Hematopoietic multipotent progenitor cell treated with erythropoietin and hydrocortisone succinate and interleukin-3 and kit ligand, for 8 days (in vitro differentiated cells): ENCODE measurements at regions not wholly inside any gene's neighbourhood (a gene's known extent, or its start where the extent isn't known, plus 50 kb on each side); places are given as distances from the start of the nearest gene placed in this dataset.

Source experiments
- DNase-seq: peaks from one replicate; pipeline ENCODE4 v3.0.0-alpha.2; 2015

GRCh38 chrY:19140285-19140920 is 366.9 kb upstream of the HSFY2 start:
- no peak for DNase-seq

- no peak for DNase-seq
Observed at GRCh38 chrY:19134426-19134825, 360.9 kb upstream of the HSFY2 start.

- no peak for DNase-seq
Observed at GRCh38 chrY:19130569-19131358, 357.2 kb upstream of the HSFY2 start.

GRCh38 chrY:19126889-19127288 is 353.4 kb upstream of the HSFY2 start:
- no peak for DNase-seq

- no peak for DNase-seq
Observed at GRCh38 chrY:19124609-19125008, 351.1 kb upstream of the HSFY2 start.

- DNase-seq = no peak
Observed at GRCh38 chrY:19122450-19122849, 348.9 kb upstream of the HSFY2 start.

- no peak for DNase-seq
Observed at GRCh38 chrY:19098349-19098748, 324.8 kb upstream of the HSFY2 start.

- DNase-seq = no peak
Observed at GRCh38 chrY:19095460-19095859, 321.9 kb upstream of the HSFY2 start.

GRCh38 chrY:19083006-19083405 is 309.5 kb upstream of the HSFY2 start:
- DNase-seq = no peak

- DNase-seq = peak; percentile 46
Observed at GRCh38 chrY:19077698-19078113, 304.2 kb upstream of the HSFY2 start.

GRCh38 chrY:19076846-19077697 is 303.5 kb upstream of the HSFY2 start:
- DNase-seq = peak; percentile 92

GRCh38 chrY:19075471-19076253 is 302.1 kb upstream of the HSFY2 start:
- peak; percentile 68 for DNase-seq

GRCh38 chrY:19067435-19067834 is 293.9 kb upstream of the HSFY2 start:
- DNase-seq = no peak

GRCh38 chrY:19066447-19067190 is 293.1 kb upstream of the HSFY2 start:
- no peak for DNase-seq

GRCh38 chrY:19065119-19065518 is 291.6 kb upstream of the HSFY2 start:
- DNase-seq = no peak

- DNase-seq = no peak
Observed at GRCh38 chrY:19059733-19060132, 286.2 kb upstream of the HSFY2 start.

GRCh38 chrY:19058831-19059370 is 285.4 kb upstream of the HSFY2 start:
- DNase-seq = peak; percentile 56

- no peak for DNase-seq
Observed at GRCh38 chrY:19056138-19056469, 282.6 kb upstream of the HSFY2 start.

- no peak for DNase-seq
Observed at GRCh38 chrY:19055232-19056137, 281.9 kb upstream of the HSFY2 start.

GRCh38 chrY:19053806-19054205 is 280.3 kb upstream of the HSFY2 start:
- no peak for DNase-seq

- no peak for DNase-seq
Observed at GRCh38 chrY:19051021-19051420, 277.5 kb upstream of the HSFY2 start.
